DMS114 treated with DMSO at 0.1 percent for 48 hours (cell line): ENCODE measurements at regions not wholly inside any gene's neighbourhood (a gene's known extent, or its start where the extent isn't known, plus 50 kb on each side); places are given as distances from the start of the nearest gene placed in this dataset.
"Not testable (repeated sequence)": the region's sequence is repeated elsewhere in the genome, so short reads cannot be mapped to it uniquely, and the experiment has no call there.

Experiments
- DNase-seq: peaks from one replicate; lab custom pipeline; 2025; ENCODE audit not compliant: unreplicated experiment; lab: John Stamatoyannopoulos, UW

DNA sequence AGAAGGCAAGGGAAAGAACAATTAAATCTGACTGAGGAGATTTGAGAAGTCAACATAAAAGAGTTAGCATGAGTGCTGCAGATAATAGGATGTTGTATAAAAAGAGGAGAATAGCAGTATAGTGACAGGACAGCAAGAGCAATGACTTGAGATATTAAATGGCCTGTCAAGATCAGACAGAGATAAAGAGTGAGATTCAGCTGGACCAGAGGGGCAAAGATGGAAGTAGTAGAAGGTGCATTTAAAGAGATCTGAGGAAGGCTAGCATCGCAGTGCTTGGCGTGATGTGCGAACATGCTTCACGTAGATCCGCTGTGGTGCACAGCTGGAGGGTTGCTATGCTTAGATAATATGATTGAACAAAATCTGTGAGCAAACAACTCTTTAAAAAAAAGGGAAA is 1422.6 kb upstream of the CDH8 start:
- DNase-seq: no peak

DNA sequence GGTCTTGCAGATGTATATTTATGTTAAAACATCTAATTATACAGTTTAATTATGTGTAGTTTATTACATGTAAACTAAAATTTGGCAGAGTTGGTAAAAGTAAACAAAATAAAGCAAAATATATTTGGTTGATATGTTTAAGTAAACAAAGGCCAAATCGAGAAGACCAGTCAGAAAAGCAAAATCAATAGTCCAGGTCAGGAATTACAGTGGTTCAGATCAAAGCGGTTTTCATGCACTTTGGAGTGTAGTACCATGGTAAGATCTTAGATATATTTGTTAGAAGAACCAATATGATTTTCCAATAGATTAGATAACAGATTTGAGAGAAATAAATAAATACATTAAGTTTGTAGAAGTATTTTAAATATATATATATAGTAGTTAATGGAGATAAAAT is 1421.6 kb upstream of the CDH8 start:
- no peak for DNase-seq

DNA sequence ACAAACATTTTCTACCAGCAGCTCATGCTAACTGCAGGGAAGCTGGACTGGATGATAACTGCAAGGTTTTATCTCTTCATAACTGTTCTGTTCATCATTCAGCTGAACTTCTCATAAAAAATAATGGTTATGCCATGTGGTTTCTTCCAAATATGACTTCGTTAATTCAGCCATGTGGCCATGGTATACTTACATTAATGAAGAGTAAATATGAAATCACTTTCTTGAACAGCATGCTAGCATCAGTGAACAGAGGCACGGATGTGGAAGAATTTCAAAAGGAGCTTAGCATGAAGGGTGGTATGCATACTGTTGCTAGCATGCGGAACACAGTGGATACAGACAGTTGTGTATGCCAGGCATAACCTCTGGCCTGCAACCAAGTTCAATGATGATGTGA is 1417.0 kb upstream of the CDH8 start:
- DNase-seq: no peak

DNA sequence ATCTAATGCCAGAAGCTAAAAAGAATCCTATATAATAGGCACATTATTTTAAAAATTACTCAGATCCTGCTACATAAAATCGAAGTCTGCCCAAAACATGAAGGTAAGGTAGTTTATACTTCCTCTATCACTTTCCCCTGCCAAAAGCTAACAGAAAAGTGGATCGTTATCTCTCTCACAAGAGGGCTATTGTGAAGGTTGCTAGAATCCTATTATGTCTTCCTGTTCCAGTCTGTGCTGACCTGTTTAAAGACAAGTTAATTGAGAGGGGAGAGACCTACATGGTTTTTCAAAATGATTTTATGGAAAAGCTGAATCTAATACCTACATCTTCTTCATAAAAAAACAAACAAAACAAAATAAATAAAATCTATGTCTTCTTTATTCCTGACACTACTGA is 1410.9 kb upstream of the CDH8 start:
- no peak for DNase-seq

DNA sequence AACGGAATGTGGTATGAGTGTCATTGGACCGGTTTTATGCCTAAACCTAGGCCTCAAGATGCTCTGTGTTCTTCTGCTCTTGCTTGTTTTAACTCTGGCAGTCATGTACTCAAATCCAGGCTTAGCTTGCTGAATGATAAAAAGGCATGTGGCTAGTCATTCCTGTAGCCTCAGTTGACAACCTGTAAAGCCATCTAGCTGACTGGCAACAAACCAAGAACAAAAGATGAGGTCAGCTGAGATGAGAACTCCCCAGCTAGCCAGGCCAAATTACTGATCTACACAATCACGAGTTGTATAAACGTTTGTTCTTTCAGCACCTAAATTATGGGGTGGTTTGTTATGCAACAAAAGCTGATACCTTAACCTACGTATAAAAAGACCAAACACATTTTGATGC is 1406.0 kb upstream of the CDH8 start:
- DNase-seq: no peak

DNA sequence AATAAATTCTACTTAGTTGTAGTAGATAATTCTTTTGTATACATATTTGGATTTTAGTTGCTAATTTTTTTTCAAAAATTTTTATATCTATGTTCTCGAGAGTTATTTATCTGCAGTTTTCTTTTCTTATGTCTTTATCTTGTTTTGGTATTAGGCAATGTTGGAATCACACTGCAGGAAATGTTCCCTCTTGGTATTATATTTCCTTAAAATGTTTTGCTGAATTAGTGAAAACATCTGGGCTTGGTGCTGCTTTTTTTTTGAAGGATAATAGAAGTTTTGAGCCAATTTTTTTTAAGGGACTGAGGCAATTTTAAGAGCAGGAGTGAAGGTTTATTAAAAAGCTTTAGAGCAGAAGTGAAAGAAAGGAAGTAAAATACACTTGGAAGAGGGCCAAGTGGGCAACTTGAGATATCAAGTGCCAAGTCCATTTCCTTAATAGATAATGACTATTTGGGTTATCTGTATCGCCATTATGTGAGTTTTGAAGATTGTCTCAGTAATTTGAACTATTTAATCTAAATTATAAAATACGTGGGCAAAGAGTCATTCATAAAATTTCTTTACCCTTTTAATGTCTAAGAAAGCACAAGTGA is 1390.1 kb upstream of the CDH8 start:
- no peak for DNase-seq

DNA sequence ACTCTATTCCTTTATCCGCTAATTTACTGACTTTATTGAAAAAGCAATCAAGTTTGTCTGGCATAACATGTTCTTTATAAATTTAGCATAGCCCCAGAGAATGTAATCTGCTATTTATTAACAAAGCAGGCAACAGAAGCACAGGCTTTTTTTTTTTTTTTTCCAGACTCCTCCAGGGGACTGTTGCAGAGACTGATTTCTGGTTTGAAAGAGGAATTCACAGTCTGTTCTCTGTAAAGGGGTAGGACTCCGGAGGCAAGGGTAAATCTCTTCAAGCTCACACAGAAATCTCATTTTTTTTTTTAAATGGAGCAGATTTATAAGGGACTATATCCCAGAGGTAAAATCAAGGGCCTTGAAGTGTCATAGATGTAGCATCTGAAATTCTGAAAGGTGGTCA is 1386.5 kb upstream of the CDH8 start:
- no peak for DNase-seq

DNA sequence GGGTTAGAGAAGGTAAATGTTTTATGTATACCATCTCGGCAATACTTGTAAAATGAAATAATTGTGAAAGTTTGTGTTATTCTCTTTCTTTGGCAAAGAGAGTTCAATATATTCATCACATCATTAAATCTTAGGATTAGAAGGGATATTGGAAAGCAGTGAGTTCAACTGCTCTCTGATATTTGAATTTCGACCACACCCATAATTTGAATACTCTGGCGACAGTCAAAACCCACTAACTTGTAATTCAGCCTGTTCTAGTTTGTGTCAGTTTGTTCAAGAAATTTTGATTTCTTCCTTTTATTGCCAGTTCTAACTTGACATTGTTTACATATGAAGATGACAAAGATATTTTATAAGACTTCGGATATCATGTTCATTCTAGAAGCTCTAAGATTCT is 1380.5 kb upstream of the CDH8 start:
- no peak for DNase-seq

DNA sequence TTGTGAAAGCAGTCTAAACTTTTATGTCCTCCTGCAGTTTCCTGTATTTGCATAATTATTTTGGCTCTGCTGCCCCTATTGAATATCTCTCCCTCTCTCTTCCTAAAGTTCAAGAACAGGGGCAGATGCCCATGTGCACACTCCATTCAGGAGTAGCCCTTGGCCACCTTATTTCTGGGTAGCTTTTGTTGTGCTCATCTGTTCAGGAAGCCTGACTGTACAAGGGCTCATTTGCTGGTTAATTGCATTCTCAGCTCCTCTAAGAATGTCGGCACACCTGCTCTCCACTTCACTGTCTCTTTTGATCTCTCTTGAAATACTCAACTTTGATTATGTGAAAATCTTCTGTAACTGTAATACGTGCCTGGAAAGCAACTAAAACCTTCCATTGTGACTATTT is 1378.8 kb upstream of the CDH8 start:
- no peak for DNase-seq

DNA sequence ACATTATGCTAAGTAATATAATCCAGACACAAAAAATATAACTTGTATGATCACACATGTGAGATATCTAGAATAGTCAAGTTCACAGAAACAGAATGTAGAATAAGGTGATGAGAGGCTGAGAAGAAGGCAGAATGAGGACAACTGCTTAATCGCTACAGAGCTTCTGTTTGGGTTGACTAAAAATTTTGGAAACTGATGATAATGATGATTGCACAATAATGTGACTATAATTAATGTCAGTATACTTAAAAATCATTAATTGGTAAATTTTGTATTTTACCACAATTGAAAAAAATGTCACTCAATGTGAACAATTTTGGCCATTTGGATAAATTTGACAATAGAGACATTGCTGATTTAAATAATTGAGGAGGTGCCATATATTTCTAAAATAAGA is 1374.4 kb upstream of the CDH8 start:
- no peak for DNase-seq

DNA sequence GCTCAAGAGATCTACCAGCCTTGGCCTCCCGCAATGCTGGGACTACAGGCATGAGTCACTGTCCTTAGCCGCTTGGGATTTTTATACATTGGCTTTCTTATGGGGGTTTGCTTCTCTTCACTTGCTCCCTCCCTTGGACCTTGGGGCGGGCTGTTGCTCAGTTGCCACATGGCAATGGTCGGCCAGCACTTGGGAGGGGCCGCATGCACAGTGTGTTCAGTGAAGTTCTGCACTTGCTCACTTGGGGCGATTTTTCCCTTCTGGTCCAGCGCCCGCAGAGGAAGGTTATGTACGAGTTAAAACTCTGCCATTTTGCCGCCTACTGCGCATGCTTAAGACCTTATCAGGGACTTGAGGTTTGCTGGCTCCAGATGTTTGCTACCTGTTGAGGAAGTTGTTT is 1367.6 kb upstream of the CDH8 start:
- no peak for DNase-seq

DNA sequence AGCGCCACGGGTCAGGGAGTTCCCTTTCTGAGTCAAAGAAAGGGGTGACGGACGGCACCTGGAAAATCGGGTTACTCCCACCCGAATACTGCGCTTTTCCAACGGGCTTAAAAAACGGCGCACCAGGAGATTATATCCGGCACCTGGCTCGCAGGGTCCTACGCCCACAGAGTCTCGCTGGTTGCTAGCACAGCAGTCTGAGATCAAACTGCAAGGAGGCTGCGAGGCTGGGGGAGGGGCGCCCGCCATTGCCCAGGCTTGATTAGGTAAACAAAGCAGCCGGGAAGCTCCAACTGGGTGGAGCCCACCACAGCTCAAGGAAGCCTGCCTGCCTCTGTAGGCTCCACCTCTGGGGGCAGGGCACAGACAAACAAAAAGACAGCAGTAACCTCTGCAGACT is 1352.0 kb upstream of the CDH8 start:
- not testable (repeated sequence) for DNase-seq

DNA sequence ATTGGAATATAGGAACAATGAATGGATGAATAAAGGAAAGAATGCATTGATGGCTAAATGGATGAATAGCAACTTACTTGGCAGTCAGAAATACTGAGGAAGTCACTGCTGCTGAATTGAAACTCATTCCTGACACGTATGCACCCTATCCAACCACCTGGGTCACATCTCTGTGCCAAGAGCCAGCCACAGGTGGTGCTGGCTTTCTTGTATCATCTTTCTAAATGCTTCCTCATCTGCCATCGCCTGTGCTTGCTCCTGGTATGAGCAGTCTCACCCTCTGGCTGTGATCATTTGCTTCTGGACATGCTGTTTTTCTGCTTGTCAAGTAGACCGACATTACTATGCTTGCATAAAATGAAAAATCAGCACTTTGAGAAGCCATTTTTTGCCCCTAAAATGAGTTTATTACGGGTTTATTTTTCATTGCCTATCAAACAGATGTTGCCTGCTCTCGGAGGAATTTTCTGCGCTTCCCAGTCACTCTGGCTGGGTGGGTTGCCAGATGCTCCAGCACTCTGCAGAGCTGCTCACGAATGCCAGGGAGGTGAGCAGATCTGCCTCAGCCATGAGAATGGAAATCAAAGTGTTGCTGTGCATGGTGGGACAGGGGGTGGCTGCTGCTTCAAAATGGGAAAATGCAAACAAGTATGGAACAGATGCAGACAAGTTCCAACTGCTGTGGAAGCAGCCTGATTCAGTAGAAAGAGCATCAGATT is 1349.6 kb upstream of the CDH8 start:
- DNase-seq: no peak

DNA sequence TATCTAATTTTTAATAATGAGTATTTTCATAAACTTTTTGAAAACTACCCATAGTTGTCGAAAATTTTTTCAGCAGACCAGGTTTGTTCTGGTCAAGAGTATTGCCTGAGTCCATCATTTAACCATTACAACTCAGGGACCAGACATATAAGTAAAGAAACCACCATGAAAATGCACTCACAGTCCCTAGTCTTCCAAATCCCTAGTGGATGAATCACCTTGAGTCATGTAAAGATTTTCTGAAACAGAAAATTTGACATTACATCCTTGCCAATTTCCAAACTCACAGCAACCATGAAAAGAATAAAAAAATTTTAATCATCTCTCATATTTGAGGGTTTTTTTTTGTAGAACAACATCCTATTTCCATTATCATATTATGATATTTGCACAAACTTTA is 1337.5 kb upstream of the CDH8 start:
- no peak for DNase-seq

DNA sequence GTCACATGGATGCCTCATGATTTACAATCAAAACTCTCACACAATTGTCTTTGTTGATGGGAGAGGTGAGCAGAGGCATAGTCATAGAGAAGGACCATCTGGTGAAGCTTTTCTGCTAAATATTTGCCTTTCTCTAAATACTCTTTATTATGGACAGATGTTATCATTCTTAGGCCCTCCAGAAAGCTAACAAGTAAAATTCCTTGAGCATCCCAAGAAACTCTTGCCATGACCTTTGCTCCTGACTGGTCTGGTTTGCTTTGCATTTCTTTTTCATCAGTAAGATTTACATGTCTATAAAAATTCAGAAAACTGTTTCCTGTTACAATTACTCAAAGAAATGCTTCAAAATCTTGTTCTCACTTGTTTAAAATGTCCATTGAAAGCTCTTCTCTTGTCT is 1336.6 kb upstream of the CDH8 start:
- no peak for DNase-seq

DNA sequence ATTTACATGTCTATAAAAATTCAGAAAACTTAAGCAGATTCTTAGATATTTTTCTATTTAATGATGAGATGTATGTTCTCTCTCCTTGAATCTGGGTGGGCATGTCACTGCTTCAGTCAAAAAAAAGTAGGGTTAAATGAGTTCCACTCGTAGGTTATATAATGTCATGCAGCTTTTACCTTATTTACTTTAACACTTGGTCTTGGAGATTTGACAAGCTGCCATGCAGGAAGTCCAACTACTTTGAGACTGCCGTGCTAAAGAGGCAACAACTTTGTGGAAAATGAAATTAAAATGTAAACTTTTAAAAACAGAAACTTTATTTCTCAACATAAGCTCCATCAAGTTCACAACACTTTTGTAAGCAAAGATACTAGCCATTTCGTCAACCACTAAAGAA is 1336.0 kb upstream of the CDH8 start:
- DNase-seq: no peak

DNA sequence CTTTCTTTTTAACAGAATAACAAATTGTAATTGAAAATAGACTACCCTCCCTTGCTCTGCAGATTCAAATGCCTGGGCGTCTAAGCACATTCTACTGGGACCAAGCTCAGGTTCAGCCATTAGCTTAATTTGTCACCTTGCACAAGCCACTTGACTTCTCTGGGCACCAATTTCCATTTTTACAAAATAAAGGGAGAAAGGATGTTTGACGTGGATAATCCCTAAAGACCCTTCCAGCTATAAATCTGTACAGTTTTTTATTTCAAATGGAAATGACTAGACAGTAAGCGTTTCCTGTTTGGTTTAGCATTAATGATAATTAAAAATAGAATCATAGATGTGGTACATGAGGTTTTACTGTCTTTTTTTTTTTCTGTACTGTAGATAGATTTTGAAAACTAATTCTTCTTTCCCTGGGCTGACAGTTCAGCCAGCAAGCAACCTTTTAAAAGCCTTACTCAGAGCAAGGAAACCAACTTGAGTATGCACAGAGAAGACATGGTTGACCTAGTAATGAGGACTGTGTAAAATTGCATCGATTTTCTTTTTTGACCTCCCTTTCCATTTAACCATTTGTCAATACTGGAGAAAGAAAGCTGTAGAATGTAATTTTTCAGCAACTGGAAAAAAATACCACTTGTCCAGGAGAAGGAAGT is 1329.5 kb upstream of the CDH8 start:
- no peak for DNase-seq

DNA sequence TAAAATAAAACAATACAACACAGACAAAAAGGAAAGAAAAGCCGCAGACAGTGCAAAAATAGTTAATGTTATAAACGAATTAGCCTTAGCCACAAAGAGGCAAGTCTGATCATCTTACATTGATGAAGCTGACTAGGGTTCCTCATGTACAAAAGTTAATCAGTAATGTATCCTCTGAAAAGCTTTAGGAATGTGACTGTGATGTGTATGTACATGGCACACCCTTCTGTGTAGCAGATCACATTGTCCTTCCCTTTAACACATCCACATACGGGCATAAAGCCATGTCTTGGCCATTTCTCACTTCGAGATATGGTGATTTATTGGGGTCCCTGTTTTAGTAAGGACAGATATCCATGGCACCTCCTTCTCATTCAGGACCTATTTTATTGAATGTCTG is 1327.5 kb upstream of the CDH8 start:
- no peak for DNase-seq

DNA sequence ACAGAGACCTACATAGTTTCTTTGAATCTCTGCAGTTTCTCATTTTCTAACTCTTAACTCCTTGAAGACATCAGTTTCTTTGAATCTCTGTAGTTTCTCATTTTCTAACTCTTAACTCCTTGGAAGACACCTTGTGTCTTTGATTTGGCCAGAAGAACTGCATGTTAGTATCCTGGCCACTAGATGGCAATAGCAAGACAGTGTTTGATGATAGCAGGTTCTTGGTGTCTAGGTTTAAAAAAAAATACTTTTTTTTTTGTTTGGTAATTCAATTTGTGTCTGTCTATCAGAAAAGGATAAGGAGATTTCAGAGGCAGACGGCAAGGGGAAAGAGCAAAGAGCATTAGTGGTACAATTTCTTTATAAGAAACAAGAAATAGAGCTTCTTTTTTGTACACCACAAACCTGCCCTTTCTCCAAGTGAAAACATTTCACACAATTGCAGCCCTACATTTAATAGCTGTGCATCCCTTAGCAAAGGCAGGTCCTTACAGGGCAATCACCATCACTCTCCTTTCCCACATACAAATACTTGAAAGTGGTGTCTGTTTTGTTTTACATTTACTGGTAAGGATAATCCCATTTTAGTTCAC is 1324.9 kb upstream of the CDH8 start:
- DNase-seq: peak; percentile 36

DNA sequence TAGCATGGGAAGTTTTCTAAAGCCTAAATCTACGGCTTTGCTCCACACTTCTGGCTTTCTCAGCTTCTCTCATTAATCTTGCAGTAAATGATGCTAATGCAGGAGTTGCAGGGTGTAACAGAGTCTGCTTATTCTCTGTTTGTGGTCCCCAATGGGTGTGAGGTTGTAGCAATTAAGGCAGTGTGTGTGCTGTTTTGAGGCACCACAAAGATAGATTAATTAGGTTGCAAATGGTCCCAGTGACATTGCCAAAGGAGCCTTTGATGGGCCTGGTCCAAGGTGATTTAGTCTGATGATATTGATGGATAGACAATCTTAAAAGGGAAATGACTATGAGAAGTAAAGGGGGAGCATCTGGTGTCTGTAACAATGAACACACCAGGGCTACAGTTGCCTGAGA is 1313.7 kb upstream of the CDH8 start:
- no peak for DNase-seq

DNA sequence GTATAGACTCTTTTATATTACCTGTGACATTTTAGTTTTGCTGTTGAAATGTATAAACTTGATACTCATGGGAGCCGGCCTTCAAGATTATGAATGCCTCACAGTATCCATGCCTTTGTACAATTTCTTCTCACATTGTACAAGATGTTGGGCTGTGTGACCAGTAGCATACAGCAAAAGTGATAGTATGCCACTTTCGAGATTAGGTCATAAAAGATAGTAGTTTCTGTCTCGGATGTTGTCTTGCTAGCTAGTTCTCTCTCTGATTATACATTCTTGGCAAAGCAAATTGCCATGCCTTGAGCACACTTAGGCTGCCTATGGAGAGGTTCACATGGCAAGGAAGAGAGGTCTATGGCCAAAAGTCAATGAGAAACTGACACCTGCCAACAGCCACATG is 1309.8 kb upstream of the CDH8 start:
- DNase-seq: no peak

DNA sequence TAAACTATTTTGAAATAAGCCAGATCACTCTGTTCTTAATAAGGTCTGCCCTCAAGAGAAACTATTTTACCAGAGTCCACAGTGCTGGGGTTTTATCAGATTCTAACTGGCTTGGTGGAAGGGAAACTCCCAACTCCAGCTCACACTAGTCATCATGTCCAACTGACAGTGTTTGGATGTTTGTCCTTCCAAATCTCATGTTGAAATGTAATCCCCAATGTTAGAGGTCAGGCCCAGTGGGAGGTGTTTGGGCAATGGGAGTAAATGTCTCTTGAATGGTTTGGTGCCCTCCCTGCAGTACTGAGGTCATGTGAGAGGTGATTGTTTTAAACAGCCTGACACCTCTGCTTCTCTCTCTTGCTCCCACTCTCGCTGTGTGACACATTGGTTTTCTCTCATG is 1301.0 kb upstream of the CDH8 start:
- DNase-seq: no peak
